H1 (cell line): ENCODE measurements at regions not wholly inside any gene's neighbourhood (a gene's known extent, or its start where the extent isn't known, plus 50 kb on each side); places are given as distances from the start of the nearest gene placed in this dataset.

Experiments
- CBX8 ChIP-seq: fragments of 300-800, 300-1000 bp; sonication (generic); IDR thresholded peaks from 2 replicates; pipeline ENCODE4 v1.7.1; 2016; ENCODE audit warnings: low read depth, low read length, borderline replicate concordance
- CHD7 ChIP-seq: fragments of 300-600 bp; sonication (generic); IDR thresholded peaks from 2 replicates; pipeline ENCODE4 v1.7.1; 2012; ENCODE audit warnings: low read length, moderate library complexity, mild to moderate bottlenecking, inconsistent platforms; ENCODE audit not compliant: insufficient replicate concordance
- FOSL1 ChIP-seq: IDR thresholded peaks from 2 replicates; pipeline ENCODE4 v1.6.1; 2011; ENCODE audit warnings: mild to moderate bottlenecking, low read depth, low read length, moderate library complexity; ENCODE audit not compliant: insufficient read depth
- GTF2F1 ChIP-seq: IDR thresholded peaks from 2 replicates; pipeline ENCODE4 v1.6.1; 2012; ENCODE audit warnings: low read depth, low read length, improper control_type of control experiment, borderline replicate concordance
- RBBP5 ChIP-seq: IDR thresholded peaks from 2 replicates; pipeline ENCODE4 v1.7.1; 2012; ENCODE audit warnings: low read depth, mild to moderate bottlenecking, inconsistent platforms, low read length, moderate library complexity, borderline replicate concordance
- RNF2 ChIP-seq: fragments of 200-900, 300-1000 bp; sonication (generic); IDR thresholded peaks from 2 replicates; pipeline ENCODE4 v1.7.1; 2016; ENCODE audit warnings: borderline replicate concordance, low read depth, mild to moderate bottlenecking, antibody characterized with exemption, low read length; ENCODE audit not compliant: poor library complexity, severe bottlenecking; ENCODE audit errors: missing control alignments
- SIX5 ChIP-seq: IDR thresholded peaks from 2 replicates; pipeline ENCODE4 v1.6.1; 2011; ENCODE audit warnings: mild to moderate bottlenecking, low read depth, low read length

GRCh38 chr1:216888731-216889130 is 165.5 kb upstream of the ESRRG start (continued):
- no peak for TF ChIP-seq CHD7
- TF ChIP-seq RNF2 = no peak
- no peak for TF ChIP-seq RBBP5
- no peak for TF ChIP-seq SIX5
- TF ChIP-seq FOSL1 = no peak
- TF ChIP-seq CBX8 = no peak
- TF ChIP-seq GTF2F1 = no peak
